Putamen (tissue), 1 donor: ENCODE measurements at regions not wholly inside any gene's neighbourhood (a gene's known extent, or its start where the extent isn't known, plus 50 kb on each side); places are given as distances from the start of the nearest gene placed in this dataset.

Experiments used
- DNase-seq: peaks from one replicate; pipeline ENCODE4 v3.0.0-alpha.2; 2016; ENCODE audit warnings: low spot score

- no peak for DNase-seq
Measured at GRCh38 chr16:79754501-79754900, 154.0 kb upstream of the MAF start.

- DNase-seq, result no peak
Measured at GRCh38 chr16:79754081-79754480, 153.5 kb upstream of the MAF start.

- no peak for DNase-seq
Measured at GRCh38 chr16:79753286-79753685, 152.7 kb upstream of the MAF start.

- DNase-seq, result no peak
Measured at GRCh38 chr16:79752396-79752795, 151.9 kb upstream of the MAF start.

GRCh38 chr16:79751471-79752184 lies 151.1 kb upstream of the MAF start:
- no peak for DNase-seq

- DNase-seq, result no peak
Measured at GRCh38 chr16:79750311-79750710, 149.8 kb upstream of the MAF start.

GRCh38 chr16:79748629-79749028 lies 148.1 kb upstream of the MAF start:
- no peak for DNase-seq

GRCh38 chr16:79747688-79748087 lies 147.2 kb upstream of the MAF start:
- no peak for DNase-seq

- no peak for DNase-seq
Measured at GRCh38 chr16:79740252-79740651, 139.7 kb upstream of the MAF start.

- DNase-seq, result no peak
Measured at GRCh38 chr16:79735271-79735670, 134.7 kb upstream of the MAF start.

- DNase-seq, result no peak
Measured at GRCh38 chr16:79734721-79735120, 134.2 kb upstream of the MAF start.

GRCh38 chr16:79728923-79729240 lies 128.3 kb upstream of the MAF start:
- no peak for DNase-seq

GRCh38 chr16:79728048-79728922 lies 127.7 kb upstream of the MAF start:
- no peak for DNase-seq

GRCh38 chr16:79726902-79727301 lies 126.4 kb upstream of the MAF start:
- no peak for DNase-seq

- no peak for DNase-seq
Measured at GRCh38 chr16:79725051-79725450, 124.5 kb upstream of the MAF start.

- no peak for DNase-seq
Measured at GRCh38 chr16:79723583-79724168, 123.1 kb upstream of the MAF start.

GRCh38 chr16:79721270-79721669 lies 120.7 kb upstream of the MAF start:
- DNase-seq, result peak; percentile 3

- DNase-seq, result no peak
Measured at GRCh38 chr16:79717333-79718137, 117.0 kb upstream of the MAF start.

GRCh38 chr16:79716645-79717332 lies 116.3 kb upstream of the MAF start:
- DNase-seq, result no peak

- DNase-seq, result no peak
Measured at GRCh38 chr16:79715061-79715460, 114.5 kb upstream of the MAF start.

- DNase-seq, result no peak
Measured at GRCh38 chr16:79714440-79714839, 113.9 kb upstream of the MAF start.
